ENCODE measurements at regions not wholly inside any gene's neighbourhood (a gene's known extent, or its start where the extent isn't known, plus 50 kb on each side); places are given as distances from the start of the nearest gene placed in this dataset.

- no peak overlapping the region for H3K4me3 ChIP-seq (ENCODE audit: low read depth, low read length)
- TF ChIP-seq CTCF (IDR thresholded peaks at IDR 0.05; ENCODE audit: low read depth, low read length), result no peak
- DNase-seq (ENCODE audit: low read depth, low spot score), result no peak
- in situ Hi-C loops (cut with HindIII; ENCODE audit: low sequenced_read_pairs), result no loop called here
Measured at GRCh38 chr15:38863381-38863780, 298.8 kb upstream of the RASGRP1 start.

DNA sequence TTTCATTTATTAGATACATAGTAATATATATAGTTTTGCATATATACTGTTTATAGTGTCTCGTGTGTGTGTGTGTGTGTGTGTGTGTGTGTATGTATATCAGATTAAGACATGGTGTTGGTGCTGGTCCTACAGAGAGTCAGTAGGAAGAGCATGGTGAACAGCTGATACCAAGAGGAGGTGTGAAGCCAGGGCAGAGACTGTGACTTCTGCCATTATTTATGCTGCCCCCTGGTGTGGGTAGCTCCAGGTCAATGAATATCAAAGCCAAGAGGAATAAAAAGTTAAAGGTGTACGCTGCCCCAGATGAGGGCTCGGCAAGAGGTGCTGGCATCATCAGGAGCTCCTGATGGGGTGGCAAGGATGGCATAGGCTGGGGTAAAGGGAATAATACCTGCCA lies 299.5 kb upstream of the RASGRP1 start:
- TF ChIP-seq CTCF (IDR thresholded peaks at IDR 0.05; ENCODE audit: low read depth, low read length), result no peak
- in situ Hi-C loops (cut with HindIII; ENCODE audit: low sequenced_read_pairs), result no loop called here
- H3K4me3 ChIP-seq (ENCODE audit: low read depth, low read length), result no peak overlapping the region
- DNase-seq (ENCODE audit: low read depth, low spot score), result no peak

DNA sequence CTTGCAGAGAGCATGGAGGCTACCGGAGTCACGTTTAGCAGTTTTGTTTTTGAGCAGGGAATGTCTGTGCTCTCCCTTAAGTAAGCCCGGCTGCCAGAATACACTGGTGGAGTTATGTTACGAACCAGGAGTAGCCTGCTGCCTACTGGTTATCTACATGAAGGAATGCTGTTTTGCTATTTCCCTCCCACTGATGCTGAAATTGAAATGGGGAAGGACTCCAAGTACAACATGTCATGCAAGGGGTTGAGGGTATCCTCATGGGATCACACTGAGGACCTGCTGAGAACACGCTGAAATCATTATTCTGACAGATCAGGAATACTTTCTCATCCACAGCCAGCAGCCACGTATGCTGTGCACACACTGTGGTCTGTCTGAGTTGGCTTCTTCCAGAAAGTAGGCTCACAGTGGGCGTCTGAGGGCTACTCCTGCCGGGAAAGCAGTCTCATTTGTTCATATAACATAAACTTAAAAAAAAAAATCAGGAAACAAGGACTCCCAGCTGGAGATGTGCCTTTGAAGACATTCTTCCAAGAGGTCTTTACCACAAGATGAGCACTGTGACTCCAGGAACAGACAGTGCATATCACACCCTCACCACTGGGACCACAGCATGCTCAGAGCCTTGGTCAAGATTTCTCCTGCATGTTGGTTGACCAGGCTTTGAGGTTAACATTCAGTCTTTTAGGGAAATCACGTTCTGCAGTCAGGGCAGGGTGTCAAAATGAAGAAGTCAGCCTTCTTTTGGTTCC lies 300.4 kb upstream of the RASGRP1 start:
- in situ Hi-C loops (cut with HindIII; ENCODE audit: low sequenced_read_pairs), result no loop called here
- peak; percentile 94 for DNase-seq (ENCODE audit: low read depth, low spot score)
- TF ChIP-seq CTCF (IDR thresholded peaks at IDR 0.05; ENCODE audit: low read depth, low read length), result peak; percentile 4
- H3K4me3 ChIP-seq (ENCODE audit: low read depth, low read length), result no peak overlapping the region

DNA sequence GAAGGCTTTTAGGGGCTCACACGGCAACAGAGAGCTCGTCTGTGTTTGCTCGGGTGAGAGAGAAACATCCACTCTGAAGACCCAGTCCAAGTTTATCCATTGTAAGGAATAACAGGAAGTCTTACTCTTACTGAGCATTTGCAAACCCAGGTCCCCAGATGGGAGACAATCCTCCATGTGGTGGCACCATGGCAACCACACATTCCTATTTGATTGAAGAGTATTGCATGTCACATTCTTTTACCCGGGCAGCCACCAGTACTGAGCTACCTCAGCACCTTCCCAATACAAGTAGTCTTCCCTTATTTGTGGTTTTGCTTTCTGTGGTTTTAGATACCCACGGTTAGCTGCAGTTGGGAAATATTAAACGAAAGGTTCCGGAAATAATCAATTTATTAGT lies 302.9 kb upstream of the RASGRP1 start:
- in situ Hi-C loops (cut with HindIII; ENCODE audit: low sequenced_read_pairs), result no loop called here
- H3K4me3 ChIP-seq (ENCODE audit: low read depth, low read length), result no peak overlapping the region
- DNase-seq (ENCODE audit: low read depth, low spot score), result no peak
- no peak for TF ChIP-seq CTCF (IDR thresholded peaks at IDR 0.05; ENCODE audit: low read depth, low read length)

DNA sequence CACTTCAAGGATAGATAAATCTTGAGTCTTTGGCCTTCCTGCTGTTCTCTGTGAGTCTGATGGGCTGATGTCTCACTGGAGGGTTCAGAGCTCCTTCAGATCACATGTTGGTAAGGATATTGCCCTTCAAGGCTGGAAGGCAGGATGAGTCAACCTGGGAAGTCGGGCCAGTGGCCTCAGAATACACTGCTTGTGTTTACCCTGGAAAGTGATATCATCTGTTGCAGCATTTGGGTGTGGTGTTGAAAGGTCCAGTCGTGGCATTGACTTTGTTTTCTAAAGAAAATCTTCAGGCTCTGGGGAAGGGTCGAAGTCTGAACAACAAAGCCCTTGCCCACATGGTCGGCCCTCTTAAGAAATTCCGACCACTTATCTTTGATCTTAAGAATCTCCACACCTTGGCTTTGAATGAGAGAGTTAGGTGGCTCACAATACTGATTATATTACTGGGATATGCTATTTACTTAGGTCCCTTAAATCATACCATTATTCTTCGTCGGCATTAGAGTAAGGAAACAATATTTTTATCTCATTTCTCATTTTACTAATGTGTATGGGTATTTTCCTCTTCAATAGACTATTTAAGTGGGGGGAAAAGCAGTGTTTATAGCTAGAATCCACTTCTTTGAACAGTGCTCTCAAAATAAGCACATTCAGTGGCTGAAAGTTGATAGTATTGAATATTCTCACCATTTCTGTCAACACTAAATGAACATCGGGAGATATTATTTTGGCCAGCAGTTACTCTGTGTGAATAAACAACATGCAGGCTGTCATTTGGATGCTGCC lies 303.9 kb upstream of the RASGRP1 start:
- peak; percentile 84 for DNase-seq (ENCODE audit: low read depth, low spot score)
- H3K4me3 ChIP-seq (ENCODE audit: low read depth, low read length), result no peak overlapping the region
- no peak for TF ChIP-seq CTCF (IDR thresholded peaks at IDR 0.05; ENCODE audit: low read depth, low read length)
- in situ Hi-C loops (cut with HindIII; ENCODE audit: low sequenced_read_pairs), result no loop called here

- no peak overlapping the region for H3K4me3 ChIP-seq (ENCODE audit: low read depth, low read length)
- DNase-seq (ENCODE audit: low read depth, low spot score), result no peak
- in situ Hi-C loops (cut with HindIII; ENCODE audit: low sequenced_read_pairs), result no loop called here
- TF ChIP-seq CTCF (IDR thresholded peaks at IDR 0.05; ENCODE audit: low read depth, low read length), result no peak
Measured at GRCh38 chr15:38871638-38872037, 307.0 kb upstream of the RASGRP1 start.

Measured in astrocyte of the spinal cord (primary cell).